ENCODE measurements at regions not wholly inside any gene's neighbourhood (a gene's known extent, or its start where the extent isn't known, plus 50 kb on each side); places are given as distances from the start of the nearest gene placed in this dataset.

DNA sequence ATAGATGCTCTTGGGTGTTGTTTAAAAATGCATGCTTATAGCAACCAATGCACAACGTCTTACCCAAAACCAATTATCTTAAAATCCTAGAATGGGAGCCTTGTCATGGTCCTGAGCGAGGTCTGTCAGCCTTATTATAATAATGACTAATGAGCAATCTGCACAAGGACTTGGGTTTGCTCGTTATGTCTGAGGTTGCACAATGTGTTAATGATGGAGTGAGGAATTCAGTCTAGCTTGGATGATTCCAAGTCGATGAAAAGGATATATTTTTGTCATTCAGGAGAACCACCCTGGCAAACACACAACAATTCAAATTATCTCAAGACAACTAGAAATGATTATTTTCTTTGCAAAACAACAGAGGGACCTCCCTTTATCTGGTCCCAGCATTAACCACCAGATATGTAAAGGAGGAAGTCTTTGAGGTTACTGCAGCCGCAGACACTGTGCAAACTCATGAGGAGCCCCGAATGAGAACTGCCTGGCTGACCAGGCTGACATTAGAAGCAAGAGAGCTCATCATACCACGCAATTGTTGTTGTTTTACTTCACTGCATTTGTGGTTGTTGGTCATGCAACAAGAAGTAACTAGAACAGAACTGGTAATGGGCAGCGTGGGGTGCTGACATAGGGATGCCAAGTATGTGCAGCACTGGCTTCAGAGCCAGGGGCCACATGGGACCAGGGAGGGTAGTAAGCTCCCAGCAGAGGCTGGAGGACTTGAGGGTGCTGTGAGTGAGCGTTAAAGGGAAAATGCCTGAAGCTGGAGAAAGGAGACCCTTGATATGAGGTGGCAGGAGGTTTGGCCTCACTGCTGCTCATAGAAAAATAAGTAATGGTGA, 488.3 kb downstream of the CDH26 start:
- ATAC-seq (ENCODE audit: low FRiP score) (no peak), DNase-seq (ENCODE audit: low spot score) (no peak)
- TF ChIP-seq, protein P1, sequence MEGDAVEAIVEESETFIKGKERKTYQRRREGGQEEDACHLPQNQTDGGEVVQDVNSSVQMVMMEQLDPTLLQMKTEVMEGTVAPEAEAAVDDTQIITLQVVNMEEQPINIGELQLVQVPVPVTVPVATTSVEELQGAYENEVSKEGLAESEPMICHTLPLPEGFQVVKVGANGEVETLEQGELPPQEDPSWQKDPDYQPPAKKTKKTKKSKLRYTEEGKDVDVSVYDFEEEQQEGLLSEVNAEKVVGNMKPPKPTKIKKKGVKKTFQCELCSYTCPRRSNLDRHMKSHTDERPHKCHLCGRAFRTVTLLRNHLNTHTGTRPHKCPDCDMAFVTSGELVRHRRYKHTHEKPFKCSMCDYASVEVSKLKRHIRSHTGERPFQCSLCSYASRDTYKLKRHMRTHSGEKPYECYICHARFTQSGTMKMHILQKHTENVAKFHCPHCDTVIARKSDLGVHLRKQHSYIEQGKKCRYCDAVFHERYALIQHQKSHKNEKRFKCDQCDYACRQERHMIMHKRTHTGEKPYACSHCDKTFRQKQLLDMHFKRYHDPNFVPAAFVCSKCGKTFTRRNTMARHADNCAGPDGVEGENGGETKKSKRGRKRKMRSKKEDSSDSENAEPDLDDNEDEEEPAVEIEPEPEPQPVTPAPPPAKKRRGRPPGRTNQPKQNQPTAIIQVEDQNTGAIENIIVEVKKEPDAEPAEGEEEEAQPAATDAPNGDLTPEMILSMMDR (IDR thresholded peaks at IDR 0.05), result no peak

DNA sequence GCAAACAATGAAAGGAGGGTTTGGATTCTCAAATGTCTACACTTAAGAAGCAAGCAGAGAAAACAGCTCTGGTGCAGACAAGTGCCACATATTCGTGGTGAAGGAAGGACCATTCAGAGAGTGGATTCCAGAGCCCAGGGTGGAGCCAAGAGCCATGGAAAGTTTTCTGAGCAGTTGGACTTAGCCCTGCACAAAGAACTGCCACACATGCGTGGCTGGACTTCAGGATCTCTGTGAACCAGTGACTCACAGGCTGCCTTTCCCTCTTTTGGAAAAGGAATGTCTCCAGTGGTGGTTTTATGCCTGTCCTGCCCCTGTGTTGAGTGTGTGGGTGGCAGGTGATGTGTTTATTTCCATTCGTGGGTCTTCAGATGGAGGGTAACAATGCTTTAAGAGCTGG, 489.5 kb downstream of the CDH26 start:
- TF ChIP-seq, protein P1 (IDR thresholded peaks at IDR 0.05), result no peak
- ATAC-seq (ENCODE audit: low FRiP score) (no peak), DNase-seq (ENCODE audit: low spot score) (no peak)

DNA sequence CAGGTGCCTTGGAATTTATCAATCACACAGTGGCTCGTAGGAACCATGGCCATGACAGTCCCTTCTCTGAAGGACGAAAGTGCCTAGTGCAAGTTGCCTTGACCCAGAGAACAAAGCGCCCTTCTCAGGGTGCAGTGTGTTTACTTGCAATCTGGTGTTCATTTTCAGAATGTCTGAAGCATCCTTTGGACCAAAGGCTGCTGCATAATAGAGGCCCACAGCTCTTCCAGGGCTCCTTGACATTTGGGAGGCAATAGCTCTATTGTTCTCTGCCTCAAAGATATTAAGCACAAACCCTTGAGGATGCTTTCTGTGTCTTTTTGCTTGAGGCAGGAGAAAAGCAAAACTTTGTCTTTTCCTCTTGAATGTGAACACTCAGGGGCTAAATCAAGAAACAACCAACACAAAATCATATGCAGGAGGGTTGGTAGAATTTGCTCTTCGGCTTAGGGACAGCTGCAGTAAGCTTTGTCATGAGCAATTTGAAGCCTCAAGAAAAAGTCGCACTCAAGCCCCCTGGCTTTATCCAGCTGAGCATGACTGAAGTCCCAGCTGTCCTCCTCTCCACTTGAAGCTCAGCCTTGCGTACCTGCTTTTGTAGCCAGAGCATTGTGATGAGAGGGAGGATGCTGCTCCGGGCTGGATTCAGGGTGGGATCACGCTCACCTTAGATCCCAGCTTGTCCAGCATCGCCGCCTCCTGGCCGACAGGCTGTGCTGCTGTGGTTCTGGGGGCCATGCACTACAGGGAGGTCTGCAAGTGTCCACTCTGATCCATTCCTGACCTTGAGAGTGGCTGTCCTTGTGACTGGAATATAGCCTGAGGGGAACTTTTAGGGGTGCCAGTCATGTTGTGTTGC, 495.4 kb downstream of the CDH26 start:
- no peak for ATAC-seq (ENCODE audit: low FRiP score)
- TF ChIP-seq, protein P1 (IDR thresholded peaks at IDR 0.05), result no peak
- no peak for DNase-seq (ENCODE audit: low spot score)

DNA sequence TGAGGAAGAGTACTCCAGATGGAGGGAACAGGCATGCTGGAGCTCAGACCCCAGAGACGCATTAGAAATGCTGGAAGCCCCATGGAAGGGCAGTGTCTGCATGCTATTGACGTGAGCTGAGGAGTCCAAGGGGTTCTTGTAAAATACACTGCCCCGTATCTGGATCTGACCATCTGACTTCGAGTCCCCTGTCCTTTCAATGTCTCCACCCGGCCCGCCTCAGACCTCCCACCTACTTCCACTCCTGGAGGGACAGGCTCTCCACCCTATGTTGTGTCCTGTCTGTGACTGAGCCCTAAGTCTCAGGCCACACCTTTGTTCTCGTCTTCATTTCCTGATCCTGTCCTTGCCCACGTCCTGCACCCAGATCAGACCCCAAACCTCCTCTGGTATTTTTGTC, 496.3 kb downstream of the CDH26 start:
- DNase-seq (ENCODE audit: low spot score) (no peak), ATAC-seq (ENCODE audit: low FRiP score) (no peak)
- TF ChIP-seq, protein P1 (IDR thresholded peaks at IDR 0.05), result no peak

DNA sequence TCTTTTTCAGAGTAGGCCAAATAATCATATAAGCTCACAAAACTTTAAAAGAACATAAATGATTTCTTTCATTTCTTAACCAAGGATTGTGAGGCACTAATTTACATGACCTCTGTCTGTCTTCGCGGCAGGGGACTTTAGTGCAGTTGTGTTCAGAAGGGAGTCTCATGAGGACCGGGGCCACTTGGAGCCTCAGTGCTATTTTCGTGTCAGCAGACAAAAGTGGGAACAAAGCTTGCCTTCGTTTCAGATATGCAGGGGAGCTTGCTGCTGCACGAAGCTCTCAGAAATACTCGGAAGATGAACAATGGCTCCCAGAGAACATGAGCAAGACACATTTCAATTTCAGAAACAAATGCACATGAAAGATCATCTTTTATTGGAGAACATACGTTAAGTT, 497.0 kb downstream of the CDH26 start:
- DNase-seq (ENCODE audit: low spot score), result no peak

DNA sequence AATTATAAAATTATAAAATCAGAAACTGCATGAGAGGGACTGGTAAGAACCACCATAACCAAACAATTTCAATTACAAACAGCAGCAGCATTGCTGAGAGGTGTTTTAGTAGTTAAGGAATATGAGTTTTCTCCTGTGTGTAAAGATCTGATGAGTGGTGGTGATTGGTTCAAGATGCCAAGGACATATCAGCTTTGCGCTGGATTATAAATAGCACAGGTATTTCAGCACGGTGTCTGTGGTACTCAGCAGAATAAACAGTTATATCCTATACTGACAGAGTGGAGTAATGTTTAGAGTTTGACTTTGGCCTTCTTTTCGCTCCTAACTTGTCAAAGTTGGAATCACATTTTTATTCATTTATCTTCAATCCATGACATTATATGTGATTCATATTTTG, 501.0 kb downstream of the CDH26 start:
- TF ChIP-seq, protein P1 (IDR thresholded peaks at IDR 0.05), result no peak
- no peak for ATAC-seq (ENCODE audit: low FRiP score)
- no peak for DNase-seq (ENCODE audit: low spot score)

More for the DNA sequence above, 497.0 kb downstream of the CDH26 start:
- TF ChIP-seq, protein P1 (IDR thresholded peaks at IDR 0.05), result no peak
- no peak for ATAC-seq (ENCODE audit: low FRiP score)
